OCI-LY7 (cell line): ENCODE measurements at regions not wholly inside any gene's neighbourhood (a gene's known extent, or its start where the extent isn't known, plus 50 kb on each side); places are given as distances from the start of the nearest gene placed in this dataset.

Experiments used
- CTCF ChIP-seq: fragments of 200-600 bp; sonication (generic); conservative IDR thresholded peaks from 2 replicates; pipeline ENCODE4 v1.5.1; 2014; ENCODE audit warnings: mild to moderate bottlenecking, antibody characterized with exemption, low read length, moderate library complexity, mixed read lengths
- EZH2phosphoT487 ChIP-seq: fragments of 200-600 bp; sonication (generic); IDR thresholded peaks from 2 replicates; pipeline ENCODE4 v1.6.1; 2018; ENCODE audit warnings: low read depth, borderline replicate concordance, mild to moderate bottlenecking, mixed run types, antibody characterized with exemption, low read length, moderate library complexity, mixed read lengths

- no peak for TF ChIP-seq CTCF
- no peak for TF ChIP-seq EZH2phosphoT487
Measured at GRCh38 chr6:148182378-148182777, 160.3 kb upstream of the SASH1 start.
